H1 (cell line): ENCODE measurements at regions not wholly inside any gene's neighbourhood (a gene's known extent, or its start where the extent isn't known, plus 50 kb on each side); places are given as distances from the start of the nearest gene placed in this dataset.
"Not testable (repeated sequence)": the region's sequence is repeated elsewhere in the genome, so short reads cannot be mapped to it uniquely, and the experiment has no call there.

Source experiments
- CTCF ChIA-PET: fragments of 300-600 bp; sonication (Branson Sonifier 250); formaldehyde crosslinking; loops from one replicate; lab custom pipeline; 2021; ENCODE audit not compliant: partially characterized antibody; lab: Charles Lee
- POLR2A ChIA-PET: fragments of 300-600 bp; sonication (Branson Sonifier 250); formaldehyde crosslinking; loops from one replicate; lab custom pipeline; 2021; ENCODE audit warnings: inconsistent platforms; ENCODE audit not compliant: partially characterized antibody; lab: Charles Lee
- DNase-seq, 2 experiments: peaks; one replicate each; pipeline versions ENCODE4 v3.0.0 to v3.0.0-alpha.2; 2010 to 2022; ENCODE audit warnings: low spot score in 2 of 2, low read depth in 1 of 2, mixed read lengths in 1 of 2
- FAIRE-seq: peaks from 2 replicates; lab custom pipeline; 2011; peaks lifted over from hg19 to GRCh38; lab: Jason Lieb, UNC
- H2AFZ ChIP-seq: 2 replicates; pipeline ENCODE4 v1.8.1; 2012; ENCODE audit warnings: low read length, inconsistent platforms
- H2AK5ac ChIP-seq: 2 replicates; pipeline ENCODE4 v1.6.1; 2013; ENCODE audit warnings: low read depth, low read length
- H2BK120ac ChIP-seq: replicated peaks from 2 replicates; pipeline ENCODE3; 2013; ENCODE audit warnings: low read depth, low read length, inconsistent platforms
- H2BK12ac ChIP-seq: 2 replicates; pipeline ENCODE4 v1.6.1; 2013; ENCODE audit warnings: low read depth, low read length
- H2BK15ac ChIP-seq: 2 replicates; pipeline ENCODE4 v1.6.1; 2013; ENCODE audit warnings: low read length
- H2BK20ac ChIP-seq: 2 replicates; pipeline ENCODE4 v1.6.1; 2013; ENCODE audit warnings: low read length
- H2BK5ac ChIP-seq: 2 replicates; pipeline ENCODE4 v1.6.1; 2013; ENCODE audit warnings: low read depth, low read length
- H3K14ac ChIP-seq: 2 replicates; pipeline ENCODE4 v1.6.1; 2013; ENCODE audit warnings: inconsistent platforms; ENCODE audit not compliant: insufficient read length
- H3K18ac ChIP-seq: 2 replicates; pipeline ENCODE4 v1.6.1; 2013; ENCODE audit warnings: low read length; ENCODE audit errors: extremely low read depth
- H3K23ac ChIP-seq: 2 replicates; pipeline ENCODE4 v1.6.1; 2013; ENCODE audit warnings: inconsistent platforms; ENCODE audit not compliant: insufficient read length
- H3K23me2 ChIP-seq: 2 replicates; pipeline ENCODE4 v1.6.1; 2013; ENCODE audit warnings: low read depth, low read length
- H3K27ac ChIP-seq: 2 replicates; pipeline ENCODE4 v1.6.1; 2011; ENCODE audit warnings: low read depth, low read length, inconsistent platforms
- H3K27me3 ChIP-seq, 4 experiments: replicated peaks in 1 of 4; 1 replicate in 1 of 4; 2 replicates in 3 of 4; pipeline versions ENCODE4 v1.6.1 to v1.8.1; 2011 to 2013; ENCODE audit warnings: low read length in 3 of 4, mild to moderate bottlenecking in 3 of 4, inconsistent platforms in 2 of 4, mixed read lengths in 2 of 4, moderate library complexity in 1 of 4; ENCODE audit not compliant: control insufficient read depth in 3 of 4, insufficient read depth in 3 of 4; ENCODE audit errors: extremely low read depth in 1 of 4
- H3K36me3 ChIP-seq, 4 experiments: 2 replicates each; pipeline versions ENCODE4 v1.6.1 to v1.8.1; 2011 to 2013; ENCODE audit warnings: mild to moderate bottlenecking in 4 of 4, low read length in 3 of 4, moderate library complexity in 2 of 4, control low read depth in 1 of 4, inconsistent platforms in 1 of 4; ENCODE audit not compliant: insufficient read depth in 4 of 4, control insufficient read depth in 2 of 4
- H3K4ac ChIP-seq: replicated peaks from 2 replicates; pipeline ENCODE3; 2013; ENCODE audit warnings: low read length, low read depth, mixed read lengths, inconsistent platforms; ENCODE audit not compliant: insufficient read length
- H3K4me1 ChIP-seq, 4 experiments: replicated peaks in 1 of 4; 1 replicate in 1 of 4; 2 replicates in 3 of 4; pipeline versions ENCODE4 v1.6.1 to v1.8.1; 2011 to 2013; ENCODE audit warnings: low read length in 3 of 4, inconsistent platforms in 2 of 4, mixed read lengths in 1 of 4; ENCODE audit not compliant: insufficient read depth in 4 of 4, control insufficient read depth in 3 of 4
- H3K4me2 ChIP-seq, 2 experiments: 2 replicates each; pipeline versions ENCODE4 v1.6.1 to v1.8.1; 2011 to 2013; ENCODE audit warnings: low read depth in 2 of 2, low read length in 2 of 2, control low read depth in 1 of 2, inconsistent platforms in 1 of 2, mild to moderate bottlenecking in 1 of 2; ENCODE audit not compliant: insufficient read depth in 1 of 2
- H3K4me3 ChIP-seq, 4 experiments: fragments of 200-600, 300-600 bp in 1 of 4; sonication (generic), shearing (Covaris generic), sonication (Bioruptor Twin) in 1 of 4; 2 replicates each; pipeline versions ENCODE4 v1.5.1 to v1.8.1; 2011 to 2016; ENCODE audit warnings: low read length in 4 of 4, low read depth in 3 of 4, control low read depth in 2 of 4, inconsistent platforms in 2 of 4, mild to moderate bottlenecking in 2 of 4, mixed read lengths in 1 of 4, moderate library complexity in 1 of 4; ENCODE audit not compliant: insufficient read depth in 2 of 4; ENCODE audit errors: extremely low read depth in 1 of 4
- H3K56ac ChIP-seq: replicated peaks from 2 replicates; pipeline ENCODE3; 2013; ENCODE audit warnings: low read depth, mild to moderate bottlenecking, mixed read lengths, low read length, inconsistent platforms; ENCODE audit not compliant: insufficient read length
- H3K79me1 ChIP-seq: 2 replicates; pipeline ENCODE4 v1.6.1; 2013; ENCODE audit warnings: low read depth, low read length, control low read depth
- H3K79me2 ChIP-seq, 2 experiments: 2 replicates each; pipeline versions ENCODE4 v1.6.1 to v1.8.1; 2012 to 2013; ENCODE audit warnings: low read length in 2 of 2, mild to moderate bottlenecking in 2 of 2, inconsistent platforms in 1 of 2; ENCODE audit not compliant: insufficient read depth in 2 of 2, control insufficient read depth in 1 of 2
- H3K9ac ChIP-seq, 4 experiments: replicated peaks in 1 of 4; 1 replicate in 1 of 4; 2 replicates in 3 of 4; pipeline versions ENCODE4 v1.6.1 to v1.8.1; 2011 to 2013; ENCODE audit warnings: low read depth in 3 of 4, low read length in 3 of 4, control low read depth in 2 of 4, mild to moderate bottlenecking in 2 of 4, moderate library complexity in 2 of 4, inconsistent platforms in 1 of 4; ENCODE audit errors: extremely low read depth in 1 of 4
- H3K9me3 ChIP-seq, 2 experiments: 2 replicates each; pipeline versions ENCODE4 v1.6.1 to v1.8.1; 2012 to 2013; ENCODE audit warnings: mild to moderate bottlenecking in 2 of 2, moderate library complexity in 2 of 2, control low read depth in 1 of 2, inconsistent platforms in 1 of 2, low read depth in 1 of 2, low read length in 1 of 2, mixed read lengths in 1 of 2; ENCODE audit not compliant: insufficient read depth in 2 of 2
- H4K20me1 ChIP-seq, 2 experiments: replicated peaks in 1 of 2; 2 replicates each; pipeline versions ENCODE3 to v1.8.1; 2011 to 2013; ENCODE audit warnings: inconsistent platforms in 2 of 2, low read length in 2 of 2, mild to moderate bottlenecking in 1 of 2; ENCODE audit not compliant: insufficient read depth in 2 of 2, control insufficient read depth in 1 of 2
- H4K5ac ChIP-seq: 2 replicates; pipeline ENCODE4 v1.6.1; 2013; ENCODE audit warnings: low read length, low read depth, mixed read lengths, inconsistent platforms; ENCODE audit not compliant: insufficient read length
- H4K8ac ChIP-seq: 2 replicates; pipeline ENCODE4 v1.8.0; 2013; ENCODE audit warnings: mild to moderate bottlenecking, moderate library complexity, low read length, inconsistent platforms; ENCODE audit not compliant: insufficient read depth; ENCODE audit errors: extremely low read depth
- H4K91ac ChIP-seq: replicated peaks from 2 replicates; pipeline ENCODE3; 2013; ENCODE audit warnings: low read length, mixed read lengths, inconsistent platforms; ENCODE audit not compliant: insufficient read length
- WGBS, 2 experiments: shearing (Covaris generic) in 1 of 2; methylation state at CpG; one replicate each; pipeline versions ENCODE4 v1.1.6 to v1.1.7; 2013 to 2015; ENCODE audit warnings: low lambda C conversion rate in 2 of 2, mixed read lengths in 2 of 2, inconsistent platforms in 1 of 2, low coverage in 1 of 2, missing lambda C conversion rate in 1 of 2; ENCODE audit not compliant: insufficient replicate concordance in 2 of 2, insufficient coverage in 1 of 2, insufficient read length in 1 of 2; ENCODE audit errors: extremely low coverage in 1 of 2, missing lambda C conversion rate in 1 of 2; 5-methylcytosine and 5-hydroxymethylcytosine counted together

- H3K4me2 ChIP-seq, DNase-seq, H3K23me2 ChIP-seq, H3K4me3 ChIP-seq, H3K36me3 ChIP-seq, H3K27me3 ChIP-seq, H4K91ac ChIP-seq, H3K27ac ChIP-seq, H3K9ac ChIP-seq, H4K20me1 ChIP-seq, H2BK15ac ChIP-seq, H4K5ac ChIP-seq, H3K79me1 ChIP-seq, H2AFZ ChIP-seq, H3K23ac ChIP-seq, H3K56ac ChIP-seq, H4K8ac ChIP-seq, H2BK5ac ChIP-seq, FAIRE-seq, H3K18ac ChIP-seq, CTCF ChIA-PET, H2BK120ac ChIP-seq, H3K4ac ChIP-seq, H3K79me2 ChIP-seq, H2BK20ac ChIP-seq, H3K4me1 ChIP-seq, POLR2A ChIA-PET, H2AK5ac ChIP-seq, H2BK12ac ChIP-seq, H3K14ac ChIP-seq: not testable (repeated sequence)
- peaks cover 34 to 45% of the 10 kb centered on the region in 2 experiments for H3K9me3 ChIP-seq
- WGBS, 2 experiments: 73% methylated on average over 3 of the region's 3 CpGs; no CpG with 5 or more reads in 1 of the 2 experiments
Observed at GRCh38 chr15:21265628-21266027, 174.7 kb downstream of the POTEB3 start.
